A673 (cell line): ENCODE measurements at regions not wholly inside any gene's neighbourhood (a gene's known extent, or its start where the extent isn't known, plus 50 kb on each side); places are given as distances from the start of the nearest gene placed in this dataset.

Source experiments
- BruUV-seq: library from RNA; stranded (reverse); fragments of 400-500 nt; replicated peaks from 2 replicates; lab custom pipeline; 2021; lab: Mats Ljungman, UMichigan
- CTCF ChIA-PET: fragments of 300-600 bp; sonication (Branson Sonifier 250); formaldehyde crosslinking; loops from one replicate; lab custom pipeline; 2022; ENCODE audit warnings: antibody characterized with exemption; lab: Charles Lee
- POLR2A ChIA-PET: fragments of 300-600 bp; sonication (Branson Sonifier 250); formaldehyde crosslinking; loops from one replicate; lab custom pipeline; 2022; ENCODE audit warnings: antibody characterized with exemption; ENCODE audit not compliant: low non-redundant PET; lab: Charles Lee
- DNase-seq: peaks from one replicate; pipeline ENCODE4 v3.0.0-alpha.2; 2015; ENCODE audit warnings: low spot score
- H3K27ac ChIP-seq: fragments of 200-600 bp; sonication (generic); 2 replicates; pipeline ENCODE4 v1.5.1; 2016; ENCODE audit warnings: mixed run types, low read depth, mild to moderate bottlenecking, mixed read lengths, antibody characterized with exemption, low read length; ENCODE audit not compliant: poor library complexity, severe bottlenecking
- H3K27me3 ChIP-seq: fragments of 200-600 bp; sonication (generic); replicated peaks from 2 replicates; pipeline ENCODE4 v1.6.1; 2017; ENCODE audit warnings: mixed run types, low read depth, mild to moderate bottlenecking, mixed read lengths, antibody characterized with exemption, low read length; ENCODE audit not compliant: insufficient read depth, poor library complexity
- H3K36me3 ChIP-seq: fragments of 200-600 bp; sonication (generic); 2 replicates; pipeline ENCODE4 v1.6.1; 2016; ENCODE audit warnings: mixed run types, mild to moderate bottlenecking, mixed read lengths, antibody characterized with exemption, low read length; ENCODE audit not compliant: insufficient read depth, poor library complexity, severe bottlenecking
- H3K4me1 ChIP-seq: fragments of 200-600 bp; sonication (generic); 2 replicates; pipeline ENCODE4 v1.6.1; 2017; ENCODE audit warnings: mixed run types, mild to moderate bottlenecking, mixed read lengths, antibody characterized with exemption, low read length; ENCODE audit not compliant: insufficient read depth, poor library complexity, severe bottlenecking
- H3K4me3 ChIP-seq: fragments of 200-600 bp; sonication (generic); 2 replicates; pipeline ENCODE4 v1.5.1; 2016; ENCODE audit warnings: low read depth, mixed run types, mild to moderate bottlenecking, mixed read lengths, low read length; ENCODE audit not compliant: poor library complexity, severe bottlenecking
- H3K9me3 ChIP-seq: fragments of 200-600 bp; sonication (generic); 2 replicates; pipeline ENCODE4 v1.6.1; 2016; ENCODE audit warnings: mixed run types, low read depth, mild to moderate bottlenecking, mixed read lengths, antibody characterized with exemption, low read length; ENCODE audit not compliant: poor library complexity, severe bottlenecking
- EZH2 ChIP-seq: fragments of 200-600 bp; sonication (generic); IDR thresholded peaks from 2 replicates; pipeline ENCODE4 v1.6.1; 2017; ENCODE audit warnings: borderline replicate concordance, low read depth, mild to moderate bottlenecking, mixed read lengths, antibody characterized with exemption, low read length; ENCODE audit not compliant: poor library complexity, severe bottlenecking
- intact Hi-C: fragments of 100-400 bp; cut with micrococcal nuclease; formaldehyde crosslinking; loops from one replicate; pipeline ENCODE4 v1.10.0; 2022; ENCODE audit not compliant: unreplicated experiment
- TF ChIP-seq, protein P1 (sequence below): fragments of 300-800, 200-600 bp; sonication (generic); conservative IDR thresholded peaks from 2 replicates; pipeline ENCODE4 v1.5.1; 2017; ENCODE audit warnings: low read depth, mild to moderate bottlenecking, antibody characterized with exemption, low read length, moderate library complexity, mixed read lengths

DNA sequence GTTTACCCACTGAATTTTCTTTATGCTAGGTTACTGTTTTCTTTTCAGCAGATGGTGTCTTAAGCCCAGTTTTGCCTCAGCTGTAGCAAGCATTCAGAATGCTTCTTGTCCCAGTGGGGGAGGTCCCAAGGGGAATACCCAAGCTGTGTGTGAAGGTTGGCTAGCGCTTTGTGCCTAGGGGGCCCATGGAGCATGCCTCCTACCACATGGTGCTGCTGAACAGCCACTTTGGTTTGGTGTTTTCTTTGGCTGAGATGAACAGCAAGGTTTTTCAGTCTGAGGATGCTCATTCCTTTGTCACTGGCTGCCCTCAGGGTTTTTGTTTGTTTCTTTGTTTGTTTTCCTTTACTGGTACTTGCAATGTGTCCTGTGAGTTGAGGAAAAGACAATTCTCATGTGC lies 99.0 kb downstream of the PCDH20 start:
- H3K36me3 ChIP-seq: no peaks in the 10 kb centered on the region
- peaks cover 4% of the 10 kb centered on the region for H3K9me3 ChIP-seq
- ChIA-PET POLR2A (no interaction called here), CTCF (no interaction called here)
- intact Hi-C loops: no loop called here
- no peak overlapping the region for H3K27ac ChIP-seq
- H3K4me1 ChIP-seq: no peaks in the 10 kb centered on the region
- TF ChIP-seq, protein P1, sequence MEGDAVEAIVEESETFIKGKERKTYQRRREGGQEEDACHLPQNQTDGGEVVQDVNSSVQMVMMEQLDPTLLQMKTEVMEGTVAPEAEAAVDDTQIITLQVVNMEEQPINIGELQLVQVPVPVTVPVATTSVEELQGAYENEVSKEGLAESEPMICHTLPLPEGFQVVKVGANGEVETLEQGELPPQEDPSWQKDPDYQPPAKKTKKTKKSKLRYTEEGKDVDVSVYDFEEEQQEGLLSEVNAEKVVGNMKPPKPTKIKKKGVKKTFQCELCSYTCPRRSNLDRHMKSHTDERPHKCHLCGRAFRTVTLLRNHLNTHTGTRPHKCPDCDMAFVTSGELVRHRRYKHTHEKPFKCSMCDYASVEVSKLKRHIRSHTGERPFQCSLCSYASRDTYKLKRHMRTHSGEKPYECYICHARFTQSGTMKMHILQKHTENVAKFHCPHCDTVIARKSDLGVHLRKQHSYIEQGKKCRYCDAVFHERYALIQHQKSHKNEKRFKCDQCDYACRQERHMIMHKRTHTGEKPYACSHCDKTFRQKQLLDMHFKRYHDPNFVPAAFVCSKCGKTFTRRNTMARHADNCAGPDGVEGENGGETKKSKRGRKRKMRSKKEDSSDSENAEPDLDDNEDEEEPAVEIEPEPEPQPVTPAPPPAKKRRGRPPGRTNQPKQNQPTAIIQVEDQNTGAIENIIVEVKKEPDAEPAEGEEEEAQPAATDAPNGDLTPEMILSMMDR: no peak
- no peak for TF ChIP-seq EZH2
- H3K4me3 ChIP-seq: no peak overlapping the region
- peak; percentile 18 for DNase-seq
- no TSS peak for BruUV-seq
- H3K27me3 ChIP-seq: no peaks in the 10 kb centered on the region

- Histone ChIP-seq H3K9me3 (no peaks in the 10 kb centered on the region), H3K36me3 (no peaks in the 10 kb centered on the region), H3K4me3 (no peak overlapping the region), H3K4me1 (no peaks in the 10 kb centered on the region), H3K27ac (no peak overlapping the region), H3K27me3 (no peaks in the 10 kb centered on the region)
- ChIA-PET POLR2A (no interaction called here), CTCF (no interaction called here)
- TF ChIP-seq, protein P1: no peak
- TF ChIP-seq EZH2: no peak
- no peak for DNase-seq
- no TSS peak for BruUV-seq
- intact Hi-C loops: no loop called here
Observed at GRCh38 chr13:61294467-61295191, 121.0 kb downstream of the PCDH20 start.

DNA sequence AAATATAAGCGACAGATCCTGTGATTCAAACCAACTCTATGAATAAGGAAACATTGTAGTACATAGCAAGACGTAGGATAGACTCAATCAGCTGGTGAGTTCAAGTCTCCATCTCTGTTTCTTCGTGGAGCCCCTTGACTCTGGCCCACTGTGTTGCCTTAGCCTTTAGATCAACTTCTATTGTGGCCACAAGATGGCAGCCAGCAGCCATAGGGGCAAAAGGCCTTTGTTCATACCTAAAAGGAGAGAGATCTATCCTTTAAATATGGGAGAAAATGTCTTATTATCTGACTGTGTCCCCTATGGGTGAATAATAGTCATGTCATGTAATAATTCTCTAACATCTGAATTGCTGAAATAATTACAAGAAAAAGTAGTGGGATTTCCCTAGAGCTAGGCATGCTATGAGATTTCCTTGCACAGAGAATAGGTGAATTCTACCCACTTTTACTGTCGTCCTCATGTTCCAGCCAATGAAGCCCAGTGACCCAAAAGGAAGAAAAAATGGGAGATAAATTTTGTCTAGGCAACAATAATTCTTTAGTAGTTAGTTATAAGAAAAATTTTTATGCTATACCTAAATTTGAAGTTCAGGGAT lies 129.4 kb downstream of the PCDH20 start:
- intact Hi-C loops: loop anchor here (5.0 to 10.0 kb wide), 3 partner anchors 126 to 669 kb away; no protein-coding TSS in a partner anchor
- Histone ChIP-seq H3K4me3 (no peak overlapping the region), H3K4me1 (no peaks in the 10 kb centered on the region), H3K27me3 (no peaks in the 10 kb centered on the region), H3K36me3 (no peaks in the 10 kb centered on the region), H3K27ac (no peak overlapping the region), H3K9me3 (no peaks in the 10 kb centered on the region)
- ChIA-PET CTCF (interaction anchor here (0.6 kb wide), 1 partner anchor 644 kb away, joined by 4 read pairs; no protein-coding TSS in a partner anchor), POLR2A (no interaction called here)
- no TSS peak for BruUV-seq
- TF ChIP-seq, protein P1: peak; percentile 59
- no peak for TF ChIP-seq EZH2
- peak; percentile 61 for DNase-seq
